Activated CD4-positive, alpha-beta T cell treated with anti-CD3 and anti-CD28 coated beads, Interleukin-10, Interleukin-2, amounts not matched to agents 100 ng/mL and 50 ng/mL, durations not matched to agents 16 hours and 8 hours (primary cell): ENCODE measurements at regions not wholly inside any gene's neighbourhood (a gene's known extent, or its start where the extent isn't known, plus 50 kb on each side); places are given as distances from the start of the nearest gene placed in this dataset.
A peak's percentile ranks its signal among the peaks of the same experiment; 100 is the strongest.
"Not testable (repeated sequence)": the region's sequence is repeated elsewhere in the genome, so short reads cannot be mapped to it uniquely, and the experiment has no call there.

Source experiments
- DNase-seq: peaks from one replicate; pipeline ENCODE4 v3.0.0-alpha.2; 2020

- no peak for DNase-seq
These were observed 586.3 kb upstream of the ANKRD30A start for GRCh38 chr10:36538953-36539586.

GRCh38 chr10:36534471-36535002, 590.9 kb upstream of the ANKRD30A start:
- DNase-seq: peak; percentile 18

GRCh38 chr10:36533861-36534260, 591.5 kb upstream of the ANKRD30A start:
- no peak for DNase-seq

- no peak for DNase-seq
These were observed 592.1 kb upstream of the ANKRD30A start for GRCh38 chr10:36533316-36533715.

DNA sequence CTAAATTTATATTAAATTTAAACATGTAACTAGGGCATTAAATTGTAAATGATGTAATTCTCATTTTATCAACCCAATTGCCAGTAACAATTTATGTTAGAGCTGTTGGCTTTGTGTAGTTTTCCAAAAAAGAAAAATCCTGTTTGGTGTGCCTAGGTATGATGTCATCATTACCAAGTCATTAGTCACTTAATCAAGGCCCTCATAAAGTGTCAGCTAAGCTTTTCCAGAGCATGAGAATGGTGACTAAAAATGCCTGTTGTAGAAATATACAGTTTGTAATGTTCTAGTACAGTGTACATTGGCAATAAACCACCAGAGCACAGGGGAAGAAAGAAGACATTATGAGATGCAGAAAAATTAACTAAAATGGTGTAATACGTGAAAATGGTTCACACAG, 593.8 kb upstream of the ANKRD30A start:
- DNase-seq: no peak

DNA sequence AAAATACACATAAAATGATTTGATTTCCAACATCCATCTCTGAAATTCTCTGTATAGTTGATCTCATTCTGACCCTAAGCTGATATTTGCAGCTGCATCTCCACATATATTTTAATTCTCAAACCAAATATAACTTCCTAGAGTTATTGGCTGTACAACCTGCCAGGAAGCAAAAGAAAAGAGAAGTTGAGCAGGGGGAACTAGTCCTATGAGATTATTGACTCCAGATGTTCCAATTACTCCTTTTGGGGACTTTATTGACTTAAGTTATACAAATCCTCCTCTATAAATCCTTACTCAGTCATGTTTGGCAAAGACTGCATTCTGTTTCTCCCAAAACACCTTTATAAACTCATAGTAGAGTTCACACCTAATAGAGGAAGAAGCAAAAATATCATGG, 599.4 kb upstream of the ANKRD30A start:
- DNase-seq: no peak

DNA sequence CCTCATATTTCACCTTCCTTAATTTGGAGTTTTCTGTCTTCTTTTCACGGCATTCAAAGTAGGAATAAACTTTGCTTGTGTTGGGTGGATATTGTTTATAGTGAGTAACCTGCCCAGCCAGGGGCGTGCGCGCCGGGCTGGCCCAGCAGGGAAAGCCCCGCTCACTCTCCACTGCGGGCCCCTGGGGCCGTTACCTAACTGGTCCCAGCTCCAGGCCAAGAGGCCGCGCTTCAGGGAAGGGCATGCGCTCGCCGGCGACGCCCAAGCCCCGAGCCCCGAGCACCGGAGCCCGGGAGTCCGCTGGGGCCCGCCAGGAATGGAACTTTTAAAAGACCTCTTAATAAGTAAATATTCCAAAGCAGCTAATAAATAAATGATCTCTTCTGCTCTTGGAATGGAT, 601.3 kb upstream of the ANKRD30A start:
- not testable (repeated sequence) for DNase-seq

DNA sequence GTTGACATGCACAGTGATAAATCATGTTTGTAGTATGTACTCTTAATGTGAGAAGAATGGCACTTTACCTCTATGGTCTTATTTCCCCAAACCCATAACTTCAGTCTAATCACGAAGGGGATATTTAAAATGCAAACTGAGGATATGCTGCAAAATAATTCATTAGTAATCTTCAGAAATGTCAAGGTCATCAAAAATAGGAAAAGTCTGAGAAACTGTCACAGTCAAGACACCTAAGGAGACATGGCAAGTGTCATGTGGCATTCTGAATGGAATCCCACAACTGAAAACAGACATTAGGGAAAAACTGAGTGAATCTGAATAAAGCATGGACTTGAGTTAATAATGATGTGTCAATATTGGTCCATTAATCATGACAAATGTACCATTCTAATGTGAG, 605.5 kb upstream of the ANKRD30A start:
- DNase-seq: no peak

DNA sequence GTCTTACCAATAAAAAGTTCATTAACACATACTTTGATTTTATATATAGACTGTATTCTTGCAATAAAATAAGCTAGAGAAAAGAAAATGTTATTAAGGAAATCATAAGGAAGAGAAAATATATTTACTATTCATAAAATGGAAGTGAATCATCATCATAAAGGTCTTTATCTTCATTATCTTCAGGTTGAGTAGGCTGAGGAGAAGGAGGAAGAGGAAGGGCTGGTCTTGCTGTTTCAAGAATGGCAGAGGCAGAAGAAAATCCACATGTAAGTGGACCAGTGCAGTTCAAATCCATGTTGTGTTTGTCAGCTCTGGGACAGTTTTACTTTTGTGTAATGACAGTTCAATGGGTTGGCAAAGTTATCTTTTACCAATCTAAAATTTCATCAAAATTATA, 609.1 kb upstream of the ANKRD30A start:
- DNase-seq: no peak

- no peak for DNase-seq
These were observed 610.1 kb upstream of the ANKRD30A start for GRCh38 chr10:36515319-36515718.

DNA sequence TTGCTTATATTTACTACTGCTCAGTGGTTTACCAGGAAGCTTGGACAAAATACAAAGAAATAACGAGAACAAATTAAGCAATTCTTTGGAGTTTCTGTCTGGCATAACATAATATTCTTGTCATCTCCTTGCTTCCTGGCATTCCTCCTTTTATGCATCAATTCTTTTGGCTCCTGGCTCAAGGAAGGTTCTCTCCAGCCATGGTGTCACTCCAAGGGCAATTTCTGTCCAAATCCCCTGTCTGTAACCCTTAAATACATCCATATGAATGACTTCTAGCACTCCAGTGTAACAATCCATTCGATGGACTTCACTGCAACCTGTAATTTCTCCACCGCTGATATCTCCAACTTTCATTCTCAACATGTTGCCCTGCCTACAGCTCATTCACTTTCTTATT, 617.7 kb upstream of the ANKRD30A start:
- DNase-seq: no peak

GRCh38 chr10:36506697-36507496, 618.5 kb upstream of the ANKRD30A start:
- no peak for DNase-seq

GRCh38 chr10:36506261-36506660, 619.1 kb upstream of the ANKRD30A start:
- no peak for DNase-seq

DNA sequence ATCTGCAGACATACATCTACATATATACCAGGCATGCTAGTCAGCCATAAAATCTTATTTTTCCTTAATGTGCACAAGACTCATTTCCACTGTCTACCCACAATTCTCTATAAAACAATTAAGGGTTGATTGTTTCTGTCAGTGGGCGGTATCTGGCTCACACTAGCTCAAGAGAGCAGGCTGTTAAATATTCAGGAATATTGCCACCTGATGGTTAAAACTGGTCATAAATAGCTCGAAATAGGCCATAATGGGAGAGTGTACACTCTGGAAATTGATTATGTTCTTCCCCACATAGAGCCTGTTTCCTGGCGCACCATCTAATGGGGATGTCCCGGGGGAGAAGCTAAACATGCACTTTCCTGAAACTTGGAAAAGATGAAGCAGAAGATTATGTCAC, 620.6 kb upstream of the ANKRD30A start:
- no peak for DNase-seq

DNA sequence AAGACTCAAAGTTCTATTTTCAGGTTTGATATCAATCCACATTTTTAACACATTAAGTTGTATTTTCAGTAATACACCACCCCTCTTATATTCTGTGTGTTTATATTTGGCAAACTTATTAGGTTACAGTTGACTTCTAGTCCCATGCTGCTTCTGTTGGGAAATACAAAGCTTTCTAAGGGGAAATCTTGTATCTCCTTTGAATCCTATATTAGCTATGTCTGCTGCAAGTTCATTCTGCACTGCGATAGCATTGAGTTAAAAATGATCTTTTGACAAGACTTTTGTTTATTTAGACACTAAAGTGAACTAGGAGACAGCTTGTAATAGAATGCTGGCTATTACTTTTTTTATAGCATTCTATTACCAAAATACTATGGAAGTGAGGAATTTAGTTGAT, 625.1 kb upstream of the ANKRD30A start:
- no peak for DNase-seq

DNA sequence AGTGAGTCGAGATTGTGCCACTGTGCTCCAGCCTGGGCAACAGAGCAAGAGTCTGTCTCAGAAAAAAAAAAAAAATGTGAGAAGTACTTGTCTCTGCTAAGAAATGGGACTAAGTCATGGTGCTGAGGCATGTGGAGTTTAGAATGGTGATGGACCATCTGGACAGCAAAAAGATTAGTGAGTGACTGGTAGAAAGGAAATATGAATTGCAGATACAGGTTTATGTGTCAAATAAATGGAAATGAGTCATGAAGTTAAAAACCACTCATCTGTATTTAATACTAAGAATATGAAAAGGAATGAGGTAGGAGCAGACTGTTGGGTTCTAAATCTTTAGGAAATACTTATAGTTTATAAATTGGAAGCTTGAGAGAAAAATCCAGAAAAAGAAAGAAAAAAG, 625.7 kb upstream of the ANKRD30A start:
- no peak for DNase-seq

DNA sequence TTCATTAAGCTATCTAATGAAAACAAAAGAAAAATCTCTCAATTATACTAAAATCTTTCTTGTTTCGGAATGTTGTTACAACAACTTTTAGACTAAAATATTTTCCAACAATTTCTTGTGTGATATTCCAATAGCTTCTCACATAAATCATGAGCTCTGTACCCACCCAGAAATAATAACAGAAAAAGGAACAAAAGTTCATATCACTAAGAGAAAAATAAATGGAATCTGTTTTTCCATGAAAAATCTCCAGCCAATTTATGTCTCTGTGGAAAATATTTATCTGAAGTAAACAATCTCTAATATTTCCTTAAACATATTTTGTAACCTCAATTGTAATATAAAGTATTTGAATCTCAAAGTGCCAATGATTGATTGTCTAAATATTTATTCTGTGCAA, 628.6 kb upstream of the ANKRD30A start:
- no peak for DNase-seq

DNA sequence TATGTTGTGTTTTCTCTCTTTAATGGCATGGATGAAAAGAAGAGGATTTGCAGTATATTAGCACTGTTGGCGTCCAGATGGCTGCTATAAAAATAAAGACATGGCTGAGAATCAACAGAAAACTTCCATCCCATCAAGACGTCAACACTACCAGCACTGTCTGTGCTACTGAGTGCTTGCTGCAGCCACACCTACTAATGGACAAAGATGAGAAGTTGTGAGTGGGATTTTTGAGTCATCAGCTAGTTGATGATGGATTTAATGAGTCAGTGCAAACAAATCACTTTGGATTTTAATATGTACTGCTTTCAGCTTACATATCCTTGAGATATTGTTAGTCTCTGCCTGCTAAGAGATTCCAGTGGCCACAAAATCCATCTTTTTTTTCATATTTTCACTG, 631.0 kb upstream of the ANKRD30A start:
- DNase-seq: no peak

DNA sequence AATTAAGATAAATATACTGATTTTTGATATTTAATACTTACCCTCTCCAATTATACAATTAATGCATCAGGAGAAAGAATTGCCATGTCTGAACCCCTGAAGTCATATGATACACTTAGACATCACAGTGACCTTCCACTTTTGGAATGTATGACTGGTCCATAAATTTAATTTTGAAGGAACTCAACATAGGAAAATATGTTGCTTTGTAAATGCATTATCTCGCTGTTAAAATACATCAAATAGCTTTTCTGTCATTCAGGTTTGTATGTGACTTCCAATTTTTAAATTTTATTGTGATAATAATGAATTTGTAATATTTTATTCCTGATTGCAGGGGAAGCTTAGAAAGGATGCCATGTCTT, 631.9 kb upstream of the ANKRD30A start:
- no peak for DNase-seq

DNA sequence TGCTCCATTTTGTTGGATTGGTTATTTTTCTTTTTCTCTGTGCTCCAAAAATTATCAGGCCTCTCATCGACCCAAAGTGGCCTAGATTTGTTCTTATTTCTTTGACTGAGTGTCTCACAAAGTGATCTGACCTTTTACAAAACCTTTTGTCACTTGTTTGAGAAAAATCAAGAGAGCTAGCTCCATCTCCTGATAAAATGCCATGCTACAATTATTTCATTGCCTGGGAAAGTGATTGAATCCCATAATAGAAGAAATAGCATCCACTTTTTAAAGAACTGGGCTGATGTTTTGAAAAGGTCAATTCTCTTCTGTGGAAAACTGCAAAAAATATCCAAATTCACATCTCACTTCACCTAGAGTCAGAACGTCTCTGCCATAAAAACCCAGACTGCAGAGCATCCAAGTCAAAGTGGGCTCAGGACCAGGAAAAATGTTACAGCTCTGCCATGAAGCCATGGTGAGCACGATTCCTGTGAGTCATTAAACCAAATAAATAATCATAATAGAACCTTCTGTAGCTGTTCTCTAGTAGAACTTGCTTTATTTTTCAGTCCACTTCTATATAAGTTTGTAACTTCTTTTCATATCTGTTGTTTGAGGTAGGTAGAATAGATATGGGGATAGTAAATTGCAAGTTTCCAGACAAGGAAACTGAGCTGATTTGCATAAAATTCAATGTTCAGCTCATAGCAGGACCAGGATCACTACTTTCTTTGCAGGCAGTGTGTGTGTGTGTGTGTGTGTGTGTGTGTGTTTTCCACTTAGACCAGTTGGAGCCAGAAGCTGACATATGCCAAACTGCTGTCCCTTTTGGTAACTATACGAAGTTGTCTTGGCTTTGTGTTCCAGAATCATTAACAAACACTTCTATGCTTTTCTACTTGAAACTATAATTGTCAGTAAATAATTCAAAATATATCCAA, 632.5 kb upstream of the ANKRD30A start:
- DNase-seq: no peak

GRCh38 chr10:36491926-36492325, 633.5 kb upstream of the ANKRD30A start:
- no peak for DNase-seq

- DNase-seq: no peak
These were observed 635.7 kb upstream of the ANKRD30A start for GRCh38 chr10:36489611-36490228.

- DNase-seq: no peak
These were observed 636.2 kb upstream of the ANKRD30A start for GRCh38 chr10:36489181-36489580.
